T-cell (primary cell): ENCODE measurements at regions not wholly inside any gene's neighbourhood (a gene's known extent, or its start where the extent isn't known, plus 50 kb on each side); places are given as distances from the start of the nearest gene placed in this dataset.

Experiments used
- ATAC-seq, 4 experiments: fragments of 200-7000 bp in 3 of 4; fragments of 150-1000 bp in 1 of 4; cut with Tn5 transposase; replicated peaks in 1 of 4; 1 replicate in 3 of 4; 2 replicates in 1 of 4; pipeline ENCODE4 v1.10.0; 2021; ENCODE audit warnings: moderate library complexity in 3 of 4, mild to moderate bottlenecking in 2 of 4, moderate number of reproducible peaks in 1 of 4
- CTCF ChIA-PET, 2 donors: fragments of 300-600 bp; sonication (Branson Sonifier 250); formaldehyde crosslinking; loops; one replicate each; lab custom pipeline; 2022; ENCODE audit warnings: antibody characterized with exemption in 2 of 2; lab: Charles Lee
- POLR2A ChIA-PET, 2 donors: fragments of 300-600 bp; sonication (Branson Sonifier 250); formaldehyde crosslinking; loops; one replicate each; lab custom pipeline; 2022; ENCODE audit warnings: antibody characterized with exemption in 2 of 2; lab: Charles Lee
- DNase-seq, 35 experiments: peaks; one replicate each; pipeline versions ENCODE4 v3.0.0 to v3.0.0-alpha.2; 2013 to 2023
- H3K27ac ChIP-seq: one replicate; pipeline ENCODE4 v1.5.1; 2013; ENCODE audit warnings: low read length
- H3K27me3 ChIP-seq, 2 experiments: replicated peaks in 1 of 2; 1 replicate in 1 of 2; 2 replicates in 1 of 2; pipeline versions ENCODE4 v1.6.1 to v1.7.0; 2013; ENCODE audit warnings: low read length in 1 of 2, mixed read lengths in 1 of 2; ENCODE audit not compliant: control insufficient read depth in 2 of 2, insufficient read depth in 2 of 2; ENCODE audit errors: extremely low read depth in 1 of 2
- H3K36me3 ChIP-seq, 2 donors: 1 replicate in 1 of 2; 2 replicates in 1 of 2; pipeline versions ENCODE4 v1.6.1 to v1.7.0; 2013; ENCODE audit warnings: low read length in 1 of 2; ENCODE audit not compliant: control insufficient read depth in 2 of 2, insufficient read depth in 1 of 2; ENCODE audit errors: extremely low read depth in 1 of 2
- H3K4me1 ChIP-seq, 2 experiments: 1 replicate in 1 of 2; 2 replicates in 1 of 2; pipeline versions ENCODE4 v1.6.1 to v1.7.0; 2013; ENCODE audit warnings: low read length in 2 of 2, mixed read lengths in 1 of 2; ENCODE audit not compliant: insufficient read depth in 2 of 2, control insufficient read depth in 1 of 2; ENCODE audit errors: extremely low read depth in 1 of 2
- H3K4me3 ChIP-seq, 2 donors: 1 replicate in 1 of 2; 2 replicates in 1 of 2; pipeline versions ENCODE4 v1.5.1 to v1.7.0; 2013; ENCODE audit warnings: mild to moderate bottlenecking in 2 of 2, low read length in 1 of 2, moderate library complexity in 1 of 2; ENCODE audit not compliant: control insufficient read depth in 1 of 2; ENCODE audit errors: extremely low read depth in 1 of 2
- H3K9me3 ChIP-seq: 2 replicates; pipeline ENCODE4 v1.7.0; 2013
- H3K27ac Mint-ChIP-seq, 2 donors: one replicate each; pipeline ENCODE4 v1.8.0; 2020 to 2021; ENCODE audit warnings: mild to moderate bottlenecking in 2 of 2, mixed read lengths in 2 of 2
- H3K27me3 Mint-ChIP-seq, 2 donors: one replicate each; pipeline ENCODE4 v1.8.0; 2021 to 2022; ENCODE audit warnings: mixed read lengths in 2 of 2
- H3K36me3 Mint-ChIP-seq: one replicate; pipeline ENCODE4 v1.8.0; 2021; ENCODE audit warnings: mixed read lengths
- H3K4me1 Mint-ChIP-seq, 3 donors: one replicate each; pipeline ENCODE4 v1.8.0; 2020 to 2022; ENCODE audit warnings: mixed read lengths in 3 of 3, mild to moderate bottlenecking in 1 of 3
- H3K4me3 Mint-ChIP-seq, 3 donors: one replicate each; pipeline ENCODE4 v1.8.0; 2020 to 2022; ENCODE audit warnings: mild to moderate bottlenecking in 3 of 3, mixed read lengths in 3 of 3, moderate library complexity in 3 of 3
- H3K9me3 Mint-ChIP-seq, 3 donors: one replicate each; pipeline ENCODE4 v1.8.0; 2020 to 2022; ENCODE audit warnings: mixed read lengths in 3 of 3
- WGBS: methylation state at CpG from one replicate; pipeline ENCODE4 v1.1.5; 2013; ENCODE audit warnings: missing lambda C conversion rate; ENCODE audit not compliant: insufficient coverage; 5-methylcytosine and 5-hydroxymethylcytosine counted together

- 71% methylated on average over 1 of the region's 1 CpG for WGBS
- CTCF ChIA-PET: no interaction called here
- Mint-ChIP-seq H3K4me3 (no peak overlapping the region), H3K36me3 (no peaks in the 10 kb centered on the region), H3K27ac (no peak overlapping the region), H3K27me3 (no peaks in the 10 kb centered on the region), H3K4me1 (no peaks in the 10 kb centered on the region), H3K9me3 (peaks cover 9 to 29% (median 16%) of the 10 kb centered on the region in 3 donors)
- Histone ChIP-seq H3K27me3 (no peaks in the 10 kb centered on the region), H3K9me3 (no peaks in the 10 kb centered on the region), H3K27ac (no peak overlapping the region), H3K36me3 (no peaks in the 10 kb centered on the region), H3K4me3 (no peak overlapping the region), H3K4me1 (no peaks in the 10 kb centered on the region)
- POLR2A ChIA-PET: no interaction called here
- DNase-seq (no peak), ATAC-seq (no peak)
Observed at GRCh38 chr11:22079133-22079872, 113.6 kb upstream of the ANO5 start.

- Histone ChIP-seq H3K27me3 (no peaks in the 10 kb centered on the region), H3K36me3 (no peaks in the 10 kb centered on the region), H3K9me3 (no peaks in the 10 kb centered on the region), H3K4me1 (no peaks in the 10 kb centered on the region), H3K27ac (no peak overlapping the region), H3K4me3 (no peak overlapping the region)
- no peak for DNase-seq
- H3K4me3 Mint-ChIP-seq: no peak overlapping the region
- ChIA-PET POLR2A (no interaction called here), CTCF (no interaction called here)
- H3K9me3 Mint-ChIP-seq: peaks cover 10 to 13% (median 13%) of the 10 kb centered on the region in 3 donors
- H3K27me3 Mint-ChIP-seq: no peaks in the 10 kb centered on the region
- no peak for ATAC-seq
- no peak overlapping the region for H3K27ac Mint-ChIP-seq
- no peaks in the 10 kb centered on the region for H3K4me1 Mint-ChIP-seq
- no peaks in the 10 kb centered on the region for H3K36me3 Mint-ChIP-seq
Observed at GRCh38 chr11:22082178-22082577, 110.7 kb upstream of the ANO5 start.

GRCh38 chr11:22082788-22083187 lies 110.1 kb upstream of the ANO5 start:
- no peaks in the 10 kb centered on the region for H3K4me1 ChIP-seq
- H3K9me3 ChIP-seq: no peaks in the 10 kb centered on the region
- peaks cover 8 to 13% (median 10%) of the 10 kb centered on the region in 3 donors for H3K9me3 Mint-ChIP-seq
- no peak overlapping the region for H3K27ac Mint-ChIP-seq
- no peaks in the 10 kb centered on the region for H3K27me3 ChIP-seq
- ATAC-seq (no peak), DNase-seq (no peak)
- no peaks in the 10 kb centered on the region for H3K36me3 ChIP-seq
- CTCF ChIA-PET: no interaction called here
- POLR2A ChIA-PET: no interaction called here
- no peak overlapping the region for H3K4me3 Mint-ChIP-seq
- no peaks in the 10 kb centered on the region for H3K4me1 Mint-ChIP-seq
- H3K36me3 Mint-ChIP-seq: no peaks in the 10 kb centered on the region
- no peaks in the 10 kb centered on the region for H3K27me3 Mint-ChIP-seq
- no peak overlapping the region for H3K4me3 ChIP-seq
- H3K27ac ChIP-seq: no peak overlapping the region

- ChIA-PET CTCF (no interaction called here), POLR2A (interaction anchor here in 1 of 2 donors (0.8 kb wide), 1 partner anchor 114 kb away, joined by 3 read pairs; no protein-coding TSS in a partner anchor)
- H3K27me3 ChIP-seq: no peaks in the 10 kb centered on the region
- peaks cover 8 to 13% (median 10%) of the 10 kb centered on the region in 3 donors for H3K9me3 Mint-ChIP-seq
- WGBS: no CpG with 5 or more reads among the region's 1 CpG
- H3K4me1 ChIP-seq: no peaks in the 10 kb centered on the region
- no peak overlapping the region for H3K27ac ChIP-seq
- no peak overlapping the region for H3K27ac Mint-ChIP-seq
- no peaks in the 10 kb centered on the region for H3K27me3 Mint-ChIP-seq
- no peaks in the 10 kb centered on the region for H3K36me3 ChIP-seq
- no peaks in the 10 kb centered on the region for H3K4me1 Mint-ChIP-seq
- DNase-seq: no peak
- no peak overlapping the region for H3K4me3 ChIP-seq
- H3K4me3 Mint-ChIP-seq: no peak overlapping the region
- ATAC-seq: no peak
- H3K9me3 ChIP-seq: no peaks in the 10 kb centered on the region
- H3K36me3 Mint-ChIP-seq: no peaks in the 10 kb centered on the region
Observed at GRCh38 chr11:22084056-22084455, 108.8 kb upstream of the ANO5 start.

GRCh38 chr11:22084564-22084963 lies 108.3 kb upstream of the ANO5 start:
- Mint-ChIP-seq H3K4me3 (no peak overlapping the region), H3K36me3 (no peaks in the 10 kb centered on the region), H3K9me3 (peaks cover 10 to 13% (median 11%) of the 10 kb centered on the region in 3 donors), H3K27me3 (no peaks in the 10 kb centered on the region), H3K4me1 (no peaks in the 10 kb centered on the region), H3K27ac (no peak overlapping the region)
- H3K4me1 ChIP-seq: no peaks in the 10 kb centered on the region
- no peak overlapping the region for H3K27ac ChIP-seq
- POLR2A ChIA-PET: interaction anchor here in 1 of 2 donors (0.8 kb wide), 1 partner anchor 114 kb away, joined by 3 read pairs; no protein-coding TSS in a partner anchor
- no peaks in the 10 kb centered on the region for H3K9me3 ChIP-seq
- no peaks in the 10 kb centered on the region for H3K27me3 ChIP-seq
- no peaks in the 10 kb centered on the region for H3K36me3 ChIP-seq
- DNase-seq: no peak
- no peak overlapping the region for H3K4me3 ChIP-seq
- CTCF ChIA-PET: no interaction called here
- ATAC-seq: no peak

GRCh38 chr11:22089609-22090008 lies 103.3 kb upstream of the ANO5 start:
- POLR2A ChIA-PET: no interaction called here
- Histone ChIP-seq H3K9me3 (no peaks in the 10 kb centered on the region), H3K4me3 (no peak overlapping the region), H3K4me1 (no peaks in the 10 kb centered on the region), H3K36me3 (no peaks in the 10 kb centered on the region), H3K27me3 (no peaks in the 10 kb centered on the region), H3K27ac (no peak overlapping the region)
- H3K9me3 Mint-ChIP-seq: peaks cover 1 to 7% (median 5%) of the 10 kb centered on the region in 3 donors
- no peak overlapping the region for H3K4me3 Mint-ChIP-seq
- ATAC-seq: no peak
- no peaks in the 10 kb centered on the region for H3K36me3 Mint-ChIP-seq
- WGBS: no CpG with 5 or more reads among the region's 2 CpGs
- no peak for DNase-seq
- no peaks in the 10 kb centered on the region for H3K4me1 Mint-ChIP-seq
- H3K27ac Mint-ChIP-seq: no peak overlapping the region
- no peaks in the 10 kb centered on the region for H3K27me3 Mint-ChIP-seq
- CTCF ChIA-PET: no interaction called here

- ATAC-seq (no peak), DNase-seq (no peak)
- Histone ChIP-seq H3K27ac (no peak overlapping the region), H3K36me3 (no peaks in the 10 kb centered on the region), H3K9me3 (no peaks in the 10 kb centered on the region), H3K4me3 (no peak overlapping the region), H3K4me1 (no peaks in the 10 kb centered on the region), H3K27me3 (no peaks in the 10 kb centered on the region)
- H3K36me3 Mint-ChIP-seq: no peaks in the 10 kb centered on the region
- H3K4me3 Mint-ChIP-seq: no peak overlapping the region
- H3K27ac Mint-ChIP-seq: no peak overlapping the region
- H3K27me3 Mint-ChIP-seq: no peaks in the 10 kb centered on the region
- H3K9me3 Mint-ChIP-seq: peaks cover 6 to 24% (median 10%) of the 10 kb centered on the region in 3 donors
- ChIA-PET POLR2A (no interaction called here), CTCF (no interaction called here)
- no CpG with 5 or more reads among the region's 2 CpGs for WGBS
- H3K4me1 Mint-ChIP-seq: no peaks in the 10 kb centered on the region
Observed at GRCh38 chr11:22106566-22106965, 86.3 kb upstream of the ANO5 start.
